WTC11 (cell line): ENCODE measurements at regions not wholly inside any gene's neighbourhood (a gene's known extent, or its start where the extent isn't known, plus 50 kb on each side); places are given as distances from the start of the nearest gene placed in this dataset.

ENCODE experiments used
- ATAC-seq: fragments of 200-7000 bp; cut with Tn5 transposase; 2 replicates; pipeline ENCODE4 v1.10.0; 2021; ENCODE audit warnings: mild to moderate bottlenecking, moderate library complexity
- CTCF ChIA-PET: fragments of 300-600 bp; sonication (Branson Sonifier 250); formaldehyde crosslinking; loops from one replicate; lab custom pipeline; 2021; ENCODE audit warnings: antibody characterized with exemption; lab: Charles Lee
- POLR2A ChIA-PET: fragments of 350-600 bp; sonication (Branson Sonifier 250); formaldehyde crosslinking; loops from one replicate; lab custom pipeline; 2021; ENCODE audit warnings: antibody characterized with exemption; lab: Charles Lee
- DNase-seq: peaks from one replicate; pipeline ENCODE4 v3.0.0; 2021; ENCODE audit warnings: low spot score
- H3K27ac Mint-ChIP-seq: 2 replicates; pipeline ENCODE4 v1.8.0; 2021; ENCODE audit warnings: mixed read lengths
- H3K27me3 Mint-ChIP-seq: 2 replicates; pipeline ENCODE4 v1.8.0; 2021; ENCODE audit warnings: low read depth, mild to moderate bottlenecking, moderate library complexity, mixed read lengths
- H3K36me3 Mint-ChIP-seq: 2 replicates; pipeline ENCODE4 v1.8.0; 2021; ENCODE audit warnings: mixed read lengths
- H3K4me1 Mint-ChIP-seq: 2 replicates; pipeline ENCODE4 v1.8.0; 2022; ENCODE audit warnings: mixed read lengths
- H3K4me3 Mint-ChIP-seq: 2 replicates; pipeline ENCODE4 v1.8.0; 2021; ENCODE audit warnings: mild to moderate bottlenecking, moderate library complexity, mixed read lengths
- H3K9me3 Mint-ChIP-seq: 2 replicates; pipeline ENCODE4 v1.8.0; 2021; ENCODE audit warnings: mixed read lengths
- CREM ChIP-seq: sonication (generic); formaldehyde crosslinking; IDR thresholded peaks from 2 replicates; pipeline ENCODE4 v1.8.1; 2022; ENCODE audit warnings: mild to moderate bottlenecking, missing genetic modification reagents, moderate library complexity
- ELF4 ChIP-seq: sonication (generic); formaldehyde crosslinking; IDR thresholded peaks from 2 replicates; pipeline ENCODE4 v1.8.1; 2022; ENCODE audit warnings: low read depth, mild to moderate bottlenecking, moderate library complexity, missing genetic modification reagents
- FOXP1 ChIP-seq: sonication (generic); formaldehyde crosslinking; IDR thresholded peaks from 2 replicates; pipeline ENCODE4 v1.8.0; 2022; ENCODE audit warnings: missing genetic modification reagents, mild to moderate bottlenecking, moderate library complexity, borderline replicate concordance
- HMGA2 ChIP-seq: fragments of 250-450 bp; sonication (Bioruptor Pico); IDR thresholded peaks from 2 replicates; pipeline ENCODE4 v1.4.0; 2021; ENCODE audit warnings: mild to moderate bottlenecking, moderate library complexity
- KAT7 ChIP-seq: sonication (generic); formaldehyde crosslinking; IDR thresholded peaks from 2 replicates; pipeline ENCODE4 v1.8.1; 2023; ENCODE audit warnings: missing genetic modification reagents, mild to moderate bottlenecking, borderline replicate concordance
- NFATC4 ChIP-seq: fragments of 250-450 bp; sonication (Bioruptor Pico); IDR thresholded peaks from 2 replicates; pipeline ENCODE4 v1.9.0; 2021; ENCODE audit warnings: mild to moderate bottlenecking
- NFYB ChIP-seq: sonication (generic); formaldehyde crosslinking; conservative IDR thresholded peaks from 2 replicates; pipeline ENCODE4 v1.8.0; 2022; ENCODE audit warnings: low read depth, missing genetic modification reagents
- OVOL2 ChIP-seq: fragments of 250-450 bp; sonication (Bioruptor Pico); IDR thresholded peaks from 2 replicates; pipeline ENCODE4 v1.9.0; 2021; ENCODE audit warnings: mild to moderate bottlenecking, borderline replicate concordance
- RELA ChIP-seq: sonication (generic); formaldehyde crosslinking; IDR thresholded peaks from 2 replicates; pipeline ENCODE4 v1.8.1; 2022; ENCODE audit warnings: missing genetic modification reagents, mild to moderate bottlenecking, borderline replicate concordance
- SMAD3 ChIP-seq: sonication (generic); formaldehyde crosslinking; IDR thresholded peaks from 2 replicates; pipeline ENCODE4 v1.8.0; 2022; ENCODE audit warnings: missing genetic modification reagents, mild to moderate bottlenecking, borderline replicate concordance
- SOX15 ChIP-seq: fragments of 250-450 bp; sonication (Bioruptor Pico); IDR thresholded peaks from 2 replicates; pipeline ENCODE4 v1.9.0; 2021; ENCODE audit warnings: mild to moderate bottlenecking
- ZNF121 ChIP-seq: sonication (generic); formaldehyde crosslinking; IDR thresholded peaks from 2 replicates; pipeline ENCODE4 v1.8.0; 2023; ENCODE audit warnings: missing genetic modification reagents
- ZNF219 ChIP-seq: sonication (generic); formaldehyde crosslinking; IDR thresholded peaks from 2 replicates; pipeline ENCODE4 v1.8.0; 2023; ENCODE audit warnings: missing genetic modification reagents, mild to moderate bottlenecking, borderline replicate concordance
- TF ChIP-seq, protein P1 (sequence below): fragments of 250-450 bp; sonication (Bioruptor Pico); IDR thresholded peaks from 2 replicates; pipeline ENCODE4 v1.9.0; 2021; ENCODE audit warnings: moderate library complexity, mild to moderate bottlenecking, inconsistent platforms, borderline replicate concordance
- TF ChIP-seq, protein P2 (sequence below): sonication (generic); formaldehyde crosslinking; IDR thresholded peaks from 2 replicates; pipeline ENCODE4 v1.8.0; 2022; ENCODE audit warnings: mild to moderate bottlenecking, missing genetic modification reagents
- TF ChIP-seq, protein P3 (sequence below): sonication (generic); formaldehyde crosslinking; IDR thresholded peaks from 2 replicates; pipeline ENCODE4 v1.8.0; 2022; ENCODE audit warnings: mild to moderate bottlenecking, missing genetic modification reagents
- TF ChIP-seq, protein P4 (sequence below): sonication (generic); formaldehyde crosslinking; IDR thresholded peaks from 2 replicates; pipeline ENCODE4 v1.8.0; 2023; ENCODE audit warnings: missing genetic modification reagents, mild to moderate bottlenecking, borderline replicate concordance
- TF ChIP-seq, protein P5 (sequence below): sonication (generic); formaldehyde crosslinking; IDR thresholded peaks from 2 replicates; pipeline ENCODE4 v1.8.0; 2022; ENCODE audit warnings: mild to moderate bottlenecking, missing genetic modification reagents

DNA sequence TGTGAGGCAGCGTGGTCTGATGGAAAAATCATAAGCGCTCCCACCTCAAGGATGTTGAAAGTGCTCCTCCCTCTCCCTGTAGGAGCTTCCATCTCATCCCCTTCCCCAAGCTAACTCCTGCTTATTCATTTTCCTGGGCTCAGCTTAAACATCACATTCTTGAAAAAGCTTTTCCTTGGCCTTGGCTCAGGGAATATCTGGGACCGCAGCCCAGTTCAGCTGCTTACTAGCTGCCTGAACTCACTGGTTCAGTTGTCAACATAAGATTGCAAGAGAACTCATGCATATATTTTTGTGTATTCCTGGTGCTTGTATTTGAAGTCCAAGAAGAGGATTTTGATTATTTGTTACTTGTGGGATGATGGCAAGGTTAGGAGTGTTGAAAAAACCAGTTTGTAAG is 91.5 kb downstream of the UTP18 start:
- Mint-ChIP-seq H3K27ac (no peak overlapping the region), H3K36me3 (no peaks in the 10 kb centered on the region), H3K4me3 (no peak overlapping the region), H3K4me1 (no peaks in the 10 kb centered on the region), H3K9me3 (no peaks in the 10 kb centered on the region), H3K27me3 (no peaks in the 10 kb centered on the region; the same call in 1 of the 2 replicates)
- no peak for ATAC-seq
- TF ChIP-seq, protein P1, sequence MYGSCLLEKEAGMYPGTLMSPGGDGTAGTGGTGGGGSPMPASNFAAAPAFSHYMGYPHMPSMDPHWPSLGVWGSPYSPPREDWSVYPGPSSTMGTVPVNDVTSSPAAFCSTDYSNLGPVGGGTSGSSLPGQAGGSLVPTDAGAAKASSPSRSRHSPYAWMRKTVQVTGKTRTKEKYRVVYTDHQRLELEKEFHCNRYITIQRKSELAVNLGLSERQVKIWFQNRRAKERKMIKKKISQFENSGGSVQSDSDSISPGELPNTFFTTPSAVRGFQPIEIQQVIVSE (CRISPR knock-in tag), result no peak
- TF ChIP-seq ZNF121 (CRISPR knock-in tag), result no peak
- no peak for TF ChIP-seq CREM (CRISPR knock-in tag)
- no peak for TF ChIP-seq KAT7 (CRISPR knock-in tag)
- TF ChIP-seq, protein P2, sequence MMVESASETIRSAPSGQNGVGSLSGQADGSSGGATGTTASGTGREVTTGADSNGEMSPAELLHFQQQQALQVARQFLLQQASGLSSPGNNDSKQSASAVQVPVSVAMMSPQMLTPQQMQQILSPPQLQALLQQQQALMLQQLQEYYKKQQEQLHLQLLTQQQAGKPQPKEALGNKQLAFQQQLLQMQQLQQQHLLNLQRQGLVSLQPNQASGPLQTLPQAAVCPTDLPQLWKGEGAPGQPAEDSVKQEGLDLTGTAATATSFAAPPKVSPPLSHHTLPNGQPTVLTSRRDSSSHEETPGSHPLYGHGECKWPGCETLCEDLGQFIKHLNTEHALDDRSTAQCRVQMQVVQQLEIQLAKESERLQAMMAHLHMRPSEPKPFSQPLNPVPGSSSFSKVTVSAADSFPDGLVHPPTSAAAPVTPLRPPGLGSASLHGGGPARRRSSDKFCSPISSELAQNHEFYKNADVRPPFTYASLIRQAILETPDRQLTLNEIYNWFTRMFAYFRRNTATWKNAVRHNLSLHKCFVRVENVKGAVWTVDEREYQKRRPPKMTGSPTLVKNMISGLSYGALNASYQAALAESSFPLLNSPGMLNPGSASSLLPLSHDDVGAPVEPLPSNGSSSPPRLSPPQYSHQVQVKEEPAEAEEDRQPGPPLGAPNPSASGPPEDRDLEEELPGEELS, result no peak
- TF ChIP-seq, protein P3, sequence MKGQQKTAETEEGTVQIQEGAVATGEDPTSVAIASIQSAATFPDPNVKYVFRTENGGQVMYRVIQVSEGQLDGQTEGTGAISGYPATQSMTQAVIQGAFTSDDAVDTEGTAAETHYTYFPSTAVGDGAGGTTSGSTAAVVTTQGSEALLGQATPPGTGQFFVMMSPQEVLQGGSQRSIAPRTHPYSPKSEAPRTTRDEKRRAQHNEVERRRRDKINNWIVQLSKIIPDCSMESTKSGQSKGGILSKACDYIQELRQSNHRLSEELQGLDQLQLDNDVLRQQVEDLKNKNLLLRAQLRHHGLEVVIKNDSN (CRISPR knock-in tag), result no peak
- TF ChIP-seq, protein P4, sequence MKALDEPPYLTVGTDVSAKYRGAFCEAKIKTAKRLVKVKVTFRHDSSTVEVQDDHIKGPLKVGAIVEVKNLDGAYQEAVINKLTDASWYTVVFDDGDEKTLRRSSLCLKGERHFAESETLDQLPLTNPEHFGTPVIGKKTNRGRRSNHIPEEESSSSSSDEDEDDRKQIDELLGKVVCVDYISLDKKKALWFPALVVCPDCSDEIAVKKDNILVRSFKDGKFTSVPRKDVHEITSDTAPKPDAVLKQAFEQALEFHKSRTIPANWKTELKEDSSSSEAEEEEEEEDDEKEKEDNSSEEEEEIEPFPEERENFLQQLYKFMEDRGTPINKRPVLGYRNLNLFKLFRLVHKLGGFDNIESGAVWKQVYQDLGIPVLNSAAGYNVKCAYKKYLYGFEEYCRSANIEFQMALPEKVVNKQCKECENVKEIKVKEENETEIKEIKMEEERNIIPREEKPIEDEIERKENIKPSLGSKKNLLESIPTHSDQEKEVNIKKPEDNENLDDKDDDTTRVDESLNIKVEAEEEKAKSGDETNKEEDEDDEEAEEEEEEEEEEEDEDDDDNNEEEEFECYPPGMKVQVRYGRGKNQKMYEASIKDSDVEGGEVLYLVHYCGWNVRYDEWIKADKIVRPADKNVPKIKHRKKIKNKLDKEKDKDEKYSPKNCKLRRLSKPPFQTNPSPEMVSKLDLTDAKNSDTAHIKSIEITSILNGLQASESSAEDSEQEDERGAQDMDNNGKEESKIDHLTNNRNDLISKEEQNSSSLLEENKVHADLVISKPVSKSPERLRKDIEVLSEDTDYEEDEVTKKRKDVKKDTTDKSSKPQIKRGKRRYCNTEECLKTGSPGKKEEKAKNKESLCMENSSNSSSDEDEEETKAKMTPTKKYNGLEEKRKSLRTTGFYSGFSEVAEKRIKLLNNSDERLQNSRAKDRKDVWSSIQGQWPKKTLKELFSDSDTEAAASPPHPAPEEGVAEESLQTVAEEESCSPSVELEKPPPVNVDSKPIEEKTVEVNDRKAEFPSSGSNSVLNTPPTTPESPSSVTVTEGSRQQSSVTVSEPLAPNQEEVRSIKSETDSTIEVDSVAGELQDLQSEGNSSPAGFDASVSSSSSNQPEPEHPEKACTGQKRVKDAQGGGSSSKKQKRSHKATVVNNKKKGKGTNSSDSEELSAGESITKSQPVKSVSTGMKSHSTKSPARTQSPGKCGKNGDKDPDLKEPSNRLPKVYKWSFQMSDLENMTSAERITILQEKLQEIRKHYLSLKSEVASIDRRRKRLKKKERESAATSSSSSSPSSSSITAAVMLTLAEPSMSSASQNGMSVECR (CRISPR knock-in tag), result no peak
- no peak for TF ChIP-seq ZNF219 (CRISPR knock-in tag)
- DNase-seq, result no peak
- CTCF ChIA-PET, result no interaction called here
- POLR2A ChIA-PET, result no interaction called here

DNA sequence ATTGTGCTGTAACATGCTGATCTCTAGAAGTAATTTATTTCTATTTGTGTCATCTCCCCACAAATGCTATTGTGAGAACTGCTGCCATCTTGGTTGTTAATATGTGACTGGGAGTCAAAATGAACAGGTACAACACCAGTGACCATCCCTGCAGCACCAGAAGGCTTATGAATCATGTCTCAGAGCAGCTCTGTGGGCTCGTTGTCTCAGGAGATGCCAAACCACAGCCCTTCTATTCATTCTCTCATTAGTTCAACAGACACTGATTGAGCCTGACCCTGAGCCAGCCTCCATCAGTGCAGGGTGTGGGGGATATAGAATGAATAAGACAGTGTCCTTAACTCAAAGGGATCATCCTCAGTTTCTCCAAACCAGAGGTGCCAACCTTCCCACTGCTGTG is 92.5 kb downstream of the UTP18 start:
- H3K4me3 Mint-ChIP-seq, result no peak overlapping the region
- H3K27ac Mint-ChIP-seq, result no peak overlapping the region
- H3K27me3 Mint-ChIP-seq, result no peaks in the 10 kb centered on the region; the same call in 1 of the 2 replicates
- CTCF ChIA-PET, result interaction anchor here (1.2 kb wide), 1 partner anchor 30 kb away, joined by 3 read pairs; no protein-coding TSS in a partner anchor
- no peaks in the 10 kb centered on the region for H3K36me3 Mint-ChIP-seq
- DNase-seq, result no peak
- TF ChIP-seq, protein P5, sequence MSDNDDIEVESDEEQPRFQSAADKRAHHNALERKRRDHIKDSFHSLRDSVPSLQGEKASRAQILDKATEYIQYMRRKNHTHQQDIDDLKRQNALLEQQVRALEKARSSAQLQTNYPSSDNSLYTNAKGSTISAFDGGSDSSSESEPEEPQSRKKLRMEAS (CRISPR knock-in tag), result no peak
- no peak for TF ChIP-seq NFYB (CRISPR knock-in tag)
- TF ChIP-seq ZNF219 (CRISPR knock-in tag), result no peak
- no peak for TF ChIP-seq OVOL2 (CRISPR knock-in tag)
- no peak for TF ChIP-seq HMGA2 (CRISPR knock-in tag)
- TF ChIP-seq FOXP1 (CRISPR knock-in tag), result no peak
- no peak for TF ChIP-seq RELA (CRISPR knock-in tag)
- TF ChIP-seq SOX15, result no peak
- no peak for TF ChIP-seq ELF4 (CRISPR knock-in tag)
- no peak for TF ChIP-seq NFATC4
- TF ChIP-seq SMAD3 (CRISPR knock-in tag), result no peak
- TF ChIP-seq, all 79 proteins: peak for 0
- Mint-ChIP-seq H3K4me1 (no peaks in the 10 kb centered on the region), H3K9me3 (no peaks in the 10 kb centered on the region)
- POLR2A ChIA-PET, result no interaction called here
- no peak for ATAC-seq
